AG09309 (cell line): ENCODE measurements at regions not wholly inside any gene's neighbourhood (a gene's known extent, or its start where the extent isn't known, plus 50 kb on each side); places are given as distances from the start of the nearest gene placed in this dataset.

ENCODE experiments used
- DNase-seq: peaks from one replicate; pipeline ENCODE4 v3.0.0-alpha.2; 2010; ENCODE audit warnings: low read depth
- H3K4me3 ChIP-seq: 2 replicates; pipeline ENCODE4 v1.5.1; 2011; ENCODE audit warnings: mild to moderate bottlenecking, low read depth, low read length, moderate library complexity; ENCODE audit not compliant: control insufficient read depth
- TF ChIP-seq, protein P1 (sequence below): IDR thresholded peaks from 2 replicates; pipeline ENCODE4 v1.5.1; 2011; ENCODE audit warnings: mild to moderate bottlenecking, low read depth, low read length, inconsistent platforms; ENCODE audit not compliant: insufficient read depth, control insufficient read depth; ENCODE audit errors: missing control alignments

DNA sequence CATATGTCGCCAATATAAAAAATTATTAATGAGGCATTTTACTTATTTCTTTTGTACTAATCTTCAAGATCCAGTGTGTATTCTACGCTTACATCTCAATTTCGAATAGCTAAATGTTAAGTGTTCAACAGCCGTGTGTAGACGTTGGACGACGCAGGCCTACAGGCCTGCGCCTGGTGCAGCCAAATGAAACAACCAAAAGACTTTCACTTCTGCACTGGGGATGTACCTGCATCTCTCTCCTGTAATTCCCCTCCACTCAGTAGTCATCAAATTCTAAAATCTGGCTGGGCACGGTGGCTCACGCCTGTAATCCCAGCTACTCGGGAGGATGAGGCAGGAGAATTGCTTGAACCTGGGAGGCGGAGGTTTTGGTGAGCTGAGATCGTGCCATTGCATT, 76.8 kb upstream of the HNRNPU start:
- H3K4me3 ChIP-seq = no peak overlapping the region
- TF ChIP-seq, protein P1, sequence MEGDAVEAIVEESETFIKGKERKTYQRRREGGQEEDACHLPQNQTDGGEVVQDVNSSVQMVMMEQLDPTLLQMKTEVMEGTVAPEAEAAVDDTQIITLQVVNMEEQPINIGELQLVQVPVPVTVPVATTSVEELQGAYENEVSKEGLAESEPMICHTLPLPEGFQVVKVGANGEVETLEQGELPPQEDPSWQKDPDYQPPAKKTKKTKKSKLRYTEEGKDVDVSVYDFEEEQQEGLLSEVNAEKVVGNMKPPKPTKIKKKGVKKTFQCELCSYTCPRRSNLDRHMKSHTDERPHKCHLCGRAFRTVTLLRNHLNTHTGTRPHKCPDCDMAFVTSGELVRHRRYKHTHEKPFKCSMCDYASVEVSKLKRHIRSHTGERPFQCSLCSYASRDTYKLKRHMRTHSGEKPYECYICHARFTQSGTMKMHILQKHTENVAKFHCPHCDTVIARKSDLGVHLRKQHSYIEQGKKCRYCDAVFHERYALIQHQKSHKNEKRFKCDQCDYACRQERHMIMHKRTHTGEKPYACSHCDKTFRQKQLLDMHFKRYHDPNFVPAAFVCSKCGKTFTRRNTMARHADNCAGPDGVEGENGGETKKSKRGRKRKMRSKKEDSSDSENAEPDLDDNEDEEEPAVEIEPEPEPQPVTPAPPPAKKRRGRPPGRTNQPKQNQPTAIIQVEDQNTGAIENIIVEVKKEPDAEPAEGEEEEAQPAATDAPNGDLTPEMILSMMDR = no peak
- DNase-seq = no peak

DNA sequence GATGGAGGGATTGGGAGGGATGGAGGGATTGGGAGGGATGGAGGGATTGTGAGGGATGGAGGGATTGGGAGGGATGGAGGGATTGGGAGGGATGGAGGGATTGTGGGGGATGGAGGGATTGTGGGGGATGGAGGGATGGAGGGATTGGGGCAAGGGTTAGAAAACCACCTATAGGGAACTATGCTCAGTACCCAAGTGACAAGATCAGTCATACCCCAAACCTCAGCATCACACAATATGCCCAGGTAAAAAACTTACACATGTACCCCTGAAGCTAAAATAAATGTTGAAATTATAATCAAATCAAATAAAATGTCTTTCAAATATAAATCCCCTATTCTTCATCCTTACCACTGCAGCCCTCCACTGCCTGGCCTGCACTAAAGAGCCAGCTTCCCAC, 72.8 kb upstream of the HNRNPU start:
- H3K4me3 ChIP-seq = no peak overlapping the region
- TF ChIP-seq, protein P1 = no peak
- DNase-seq = no peak

DNA sequence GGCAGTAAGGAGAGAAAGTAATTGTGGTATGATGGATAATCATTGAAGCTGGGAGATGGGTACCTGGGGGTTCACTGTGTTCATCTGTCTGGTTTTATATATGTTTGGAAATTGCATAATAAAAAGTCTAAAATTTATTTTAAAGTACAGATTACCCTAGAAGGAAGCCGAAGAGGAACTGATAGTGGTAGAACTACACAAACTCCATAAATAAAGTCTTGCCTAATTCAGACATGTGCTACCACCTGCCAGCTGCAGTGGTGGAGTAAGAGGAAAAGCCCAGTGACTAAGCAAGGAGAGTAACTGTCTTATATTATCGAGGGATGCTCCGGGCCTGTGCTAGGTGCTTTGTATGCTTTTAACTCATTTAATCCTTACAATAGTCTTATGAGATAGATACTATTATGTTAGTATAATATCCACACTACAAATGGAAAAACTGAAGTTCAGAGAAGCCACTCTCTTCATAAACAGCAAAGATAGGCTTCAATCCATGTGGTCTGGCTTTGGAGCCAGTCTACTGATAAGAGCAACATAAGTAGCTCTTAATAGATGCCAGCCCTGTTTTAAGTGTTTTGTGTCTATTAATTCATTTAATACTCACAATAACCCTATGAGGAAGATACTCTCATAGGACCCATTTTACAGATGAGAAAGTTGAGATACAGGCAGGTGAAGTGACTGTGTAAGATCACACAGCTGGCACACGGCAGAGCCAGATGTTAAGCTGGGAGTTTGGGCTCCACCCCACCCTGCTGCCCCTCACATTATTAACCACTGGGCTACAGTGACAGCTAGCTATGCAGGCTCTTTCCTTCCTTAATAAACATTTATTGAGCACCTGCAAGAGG, 56.8 kb upstream of the HNRNPU start:
- no peak for DNase-seq
- TF ChIP-seq, protein P1 = no peak
- no peak overlapping the region for H3K4me3 ChIP-seq

DNA sequence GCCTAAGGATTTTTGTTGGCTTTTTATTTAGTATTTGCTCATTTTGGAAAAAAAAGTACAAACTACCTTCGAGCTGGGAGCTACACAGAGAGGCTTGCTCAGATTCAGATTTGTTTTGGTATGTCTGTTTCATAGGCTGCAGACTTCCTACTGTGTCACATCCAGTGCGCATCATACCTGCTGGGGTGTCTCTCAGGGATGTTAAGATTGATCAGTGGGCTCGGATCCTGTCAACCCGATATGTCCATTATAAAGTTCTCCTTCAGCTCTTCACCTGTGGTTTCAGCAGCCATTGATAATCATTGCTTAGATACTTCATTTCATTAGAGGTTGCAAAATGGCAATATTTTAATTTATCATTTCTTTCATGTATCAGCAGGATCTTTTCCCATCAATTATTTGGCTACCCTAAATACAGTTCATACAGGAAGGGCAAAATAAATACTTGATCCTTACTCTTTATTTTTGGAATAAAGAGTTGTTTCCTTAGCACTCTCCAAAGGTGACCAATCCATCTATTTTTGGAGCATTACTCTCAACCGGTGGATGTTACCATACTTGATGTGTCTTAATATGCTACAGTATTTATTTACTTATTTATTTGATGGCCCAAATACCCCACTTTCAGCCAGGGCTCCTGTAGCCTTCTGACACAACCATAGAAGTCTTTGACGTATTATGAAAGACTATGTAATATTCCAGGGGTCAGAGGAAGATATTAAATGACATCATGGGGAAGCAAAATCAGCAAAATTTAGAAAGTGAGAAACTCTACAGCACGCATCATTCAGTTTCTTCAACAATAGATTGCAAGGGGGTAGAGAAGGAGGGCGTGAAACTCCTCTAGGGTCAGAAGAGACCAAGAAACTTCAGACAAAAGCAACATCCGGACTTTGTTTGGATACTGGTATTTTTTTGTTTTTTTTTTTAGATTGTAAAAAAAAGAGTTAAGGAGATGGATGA, 55.3 kb upstream of the HNRNPU start:
- TF ChIP-seq, protein P1 = no peak
- DNase-seq = no peak
- peak overlapping the region; percentile 43 for H3K4me3 ChIP-seq

DNA sequence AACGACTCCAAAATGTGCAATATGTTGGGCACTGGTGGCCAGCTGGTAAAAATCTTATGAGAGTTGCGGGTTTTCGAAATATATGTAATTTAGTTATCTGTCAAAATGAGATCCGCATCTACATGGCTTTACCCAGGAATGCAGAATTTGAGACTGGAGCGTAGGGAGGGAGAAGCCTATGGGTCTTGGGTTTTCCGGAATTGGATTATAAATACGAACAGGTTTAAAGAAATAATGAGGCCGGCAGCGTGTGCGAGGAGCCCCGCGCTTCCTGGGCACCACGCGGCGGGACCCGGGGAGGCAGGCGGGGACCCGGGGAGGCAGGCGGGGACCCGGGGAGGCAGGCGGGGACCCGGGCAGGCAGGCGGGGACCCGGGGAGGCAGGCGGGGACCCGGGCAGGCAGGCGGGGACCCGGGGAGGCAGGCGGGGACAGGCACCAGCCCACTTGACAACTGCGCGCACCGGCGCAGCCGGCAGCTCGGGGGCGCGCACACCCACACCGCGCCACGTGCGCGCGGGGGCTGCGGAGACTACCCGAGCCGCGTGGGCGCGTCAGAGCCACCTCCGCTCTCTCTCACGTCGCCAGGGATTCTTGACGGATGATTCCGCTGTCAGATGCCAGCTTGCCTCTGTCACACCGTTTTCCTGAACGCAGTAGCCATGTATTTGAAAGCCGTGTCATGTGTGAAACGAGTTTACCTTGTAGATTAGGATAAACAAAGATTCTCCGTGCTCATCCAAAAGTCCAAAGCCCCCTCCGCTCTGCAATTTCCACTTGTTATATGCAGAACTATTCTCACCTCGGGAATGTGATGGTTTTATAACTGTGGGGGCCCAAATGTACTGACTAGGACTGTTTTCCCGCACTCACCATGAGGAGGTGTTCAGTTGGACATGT, 54.3 kb upstream of the HNRNPU start:
- no peak for DNase-seq
- H3K4me3 ChIP-seq = peak overlapping the region; percentile 43
- TF ChIP-seq, protein P1 = no peak
